ENCODE measurements at regions not wholly inside any gene's neighbourhood (a gene's known extent, or its start where the extent isn't known, plus 50 kb on each side); places are given as distances from the start of the nearest gene placed in this dataset.
A peak's percentile ranks its signal among the peaks of the same experiment; 100 is the strongest.

- Histone ChIP-seq H3K27ac (ENCODE audit: low read depth, low read length) (no peak overlapping the region), H3K9me3 (ENCODE audit: control insufficient read depth, insufficient read depth, low read length) (no peaks in the 10 kb centered on the region)
- no CpG with 5 or more reads among the region's 3 CpGs for WGBS (ENCODE audit: insufficient coverage)
Measured at GRCh38 chr14:38710881-38711280, 392.2 kb downstream of the SEC23A start.

GRCh38 chr14:38710196-38710595 is 392.8 kb downstream of the SEC23A start:
- DNase-seq (ENCODE audit: low read depth in 4 of 6, low spot score in 6 of 6), result peak in 1 of 6 donors; percentile 77
- WGBS (ENCODE audit: insufficient coverage), result 53% methylated on average over 1 of the region's 6 CpGs
- no peaks in the 10 kb centered on the region for H3K36me3 ChIP-seq (ENCODE audit: control insufficient read depth, insufficient read depth, low read length)
- no peaks in the 10 kb centered on the region for H3K27me3 ChIP-seq (ENCODE audit: control insufficient read depth, insufficient read depth, low read length)
- H3K4me1 ChIP-seq (ENCODE audit: control insufficient read depth, insufficient read depth, low read length), result no peaks in the 10 kb centered on the region
- no peak overlapping the region for H3K4me3 ChIP-seq (ENCODE audit: low read depth, low read length)
- no peak overlapping the region for H3K27ac ChIP-seq (ENCODE audit: low read depth, low read length)
- H3K9me3 ChIP-seq (ENCODE audit: control insufficient read depth, insufficient read depth, low read length), result no peaks in the 10 kb centered on the region

More at GRCh38 chr14:38710881-38711280, 392.2 kb downstream of the SEC23A start:
- H3K36me3 ChIP-seq (ENCODE audit: control insufficient read depth, insufficient read depth, low read length), result no peaks in the 10 kb centered on the region
- DNase-seq (ENCODE audit: low read depth in 4 of 6, low spot score in 6 of 6), result no peak
- H3K4me3 ChIP-seq (ENCODE audit: low read depth, low read length), result no peak overlapping the region
- no peaks in the 10 kb centered on the region for H3K27me3 ChIP-seq (ENCODE audit: control insufficient read depth, insufficient read depth, low read length)
- no peaks in the 10 kb centered on the region for H3K4me1 ChIP-seq (ENCODE audit: control insufficient read depth, insufficient read depth, low read length)

- 65% methylated on average over 5 of the region's 5 CpGs for WGBS (ENCODE audit: insufficient coverage)
- Histone ChIP-seq H3K4me1 (ENCODE audit: control insufficient read depth, insufficient read depth, low read length) (no peaks in the 10 kb centered on the region), H3K9me3 (ENCODE audit: control insufficient read depth, insufficient read depth, low read length) (no peaks in the 10 kb centered on the region), H3K27ac (ENCODE audit: low read depth, low read length) (no peak overlapping the region), H3K4me3 (ENCODE audit: low read depth, low read length) (no peak overlapping the region), H3K27me3 (ENCODE audit: control insufficient read depth, insufficient read depth, low read length) (no peaks in the 10 kb centered on the region), H3K36me3 (ENCODE audit: control insufficient read depth, insufficient read depth, low read length) (no peaks in the 10 kb centered on the region)
- no peak for DNase-seq (ENCODE audit: low read depth in 4 of 6, low spot score in 6 of 6)
Measured at GRCh38 chr14:38705220-38705619, 397.8 kb downstream of the SEC23A start.

- WGBS (ENCODE audit: insufficient coverage), result no CpG with 5 or more reads among the region's 1 CpG
- no peaks in the 10 kb centered on the region for H3K36me3 ChIP-seq (ENCODE audit: control insufficient read depth, insufficient read depth, low read length)
- DNase-seq (ENCODE audit: low read depth in 4 of 6, low spot score in 6 of 6), result no peak
- no peak overlapping the region for H3K27ac ChIP-seq (ENCODE audit: low read depth, low read length)
- no peak overlapping the region for H3K4me3 ChIP-seq (ENCODE audit: low read depth, low read length)
- H3K4me1 ChIP-seq (ENCODE audit: control insufficient read depth, insufficient read depth, low read length), result no peaks in the 10 kb centered on the region
- no peaks in the 10 kb centered on the region for H3K9me3 ChIP-seq (ENCODE audit: control insufficient read depth, insufficient read depth, low read length)
- H3K27me3 ChIP-seq (ENCODE audit: control insufficient read depth, insufficient read depth, low read length), result no peaks in the 10 kb centered on the region
Measured at GRCh38 chr14:38704220-38704619, 398.8 kb downstream of the SEC23A start.

GRCh38 chr14:38696925-38697324 is 406.1 kb downstream of the SEC23A start:
- no peaks in the 10 kb centered on the region for H3K36me3 ChIP-seq (ENCODE audit: control insufficient read depth, insufficient read depth, low read length)
- WGBS (ENCODE audit: insufficient coverage), result no CpG with 5 or more reads among the region's 3 CpGs
- no peak overlapping the region for H3K4me3 ChIP-seq (ENCODE audit: low read depth, low read length)
- H3K9me3 ChIP-seq (ENCODE audit: control insufficient read depth, insufficient read depth, low read length), result peaks cover 4% of the 10 kb centered on the region
- H3K27ac ChIP-seq (ENCODE audit: low read depth, low read length), result no peak overlapping the region
- no peaks in the 10 kb centered on the region for H3K4me1 ChIP-seq (ENCODE audit: control insufficient read depth, insufficient read depth, low read length)
- no peak for DNase-seq (ENCODE audit: low read depth in 4 of 6, low spot score in 6 of 6)
- no peaks in the 10 kb centered on the region for H3K27me3 ChIP-seq (ENCODE audit: control insufficient read depth, insufficient read depth, low read length)

GRCh38 chr14:38693423-38693822 is 409.6 kb downstream of the SEC23A start:
- Histone ChIP-seq H3K27ac (ENCODE audit: low read depth, low read length) (no peak overlapping the region), H3K4me3 (ENCODE audit: low read depth, low read length) (no peak overlapping the region), H3K4me1 (ENCODE audit: control insufficient read depth, insufficient read depth, low read length) (no peaks in the 10 kb centered on the region), H3K27me3 (ENCODE audit: control insufficient read depth, insufficient read depth, low read length) (no peaks in the 10 kb centered on the region), H3K9me3 (ENCODE audit: control insufficient read depth, insufficient read depth, low read length) (peaks cover 4% of the 10 kb centered on the region), H3K36me3 (ENCODE audit: control insufficient read depth, insufficient read depth, low read length) (no peaks in the 10 kb centered on the region)
- WGBS (ENCODE audit: insufficient coverage), result no CpG with 5 or more reads among the region's 2 CpGs
- no peak for DNase-seq (ENCODE audit: low read depth in 4 of 6, low spot score in 6 of 6)

GRCh38 chr14:38669027-38669426 is 413.1 kb upstream of the CLEC14A start:
- Histone ChIP-seq H3K27ac (ENCODE audit: low read depth, low read length) (no peak overlapping the region), H3K9me3 (ENCODE audit: control insufficient read depth, insufficient read depth, low read length) (no peaks in the 10 kb centered on the region), H3K27me3 (ENCODE audit: control insufficient read depth, insufficient read depth, low read length) (no peaks in the 10 kb centered on the region), H3K36me3 (ENCODE audit: control insufficient read depth, insufficient read depth, low read length) (no peaks in the 10 kb centered on the region), H3K4me3 (ENCODE audit: low read depth, low read length) (no peak overlapping the region), H3K4me1 (ENCODE audit: control insufficient read depth, insufficient read depth, low read length) (no peaks in the 10 kb centered on the region)
- no peak for DNase-seq (ENCODE audit: low read depth in 4 of 6, low spot score in 6 of 6)
- WGBS (ENCODE audit: insufficient coverage), result 80% methylated on average over 1 of the region's 3 CpGs

- H3K4me1 ChIP-seq (ENCODE audit: control insufficient read depth, insufficient read depth, low read length), result no peaks in the 10 kb centered on the region
- no peak for DNase-seq (ENCODE audit: low read depth in 4 of 6, low spot score in 6 of 6)
- H3K9me3 ChIP-seq (ENCODE audit: control insufficient read depth, insufficient read depth, low read length), result no peaks in the 10 kb centered on the region
- H3K27ac ChIP-seq (ENCODE audit: low read depth, low read length), result no peak overlapping the region
- no peaks in the 10 kb centered on the region for H3K27me3 ChIP-seq (ENCODE audit: control insufficient read depth, insufficient read depth, low read length)
- H3K36me3 ChIP-seq (ENCODE audit: control insufficient read depth, insufficient read depth, low read length), result no peaks in the 10 kb centered on the region
- H3K4me3 ChIP-seq (ENCODE audit: low read depth, low read length), result no peak overlapping the region
- WGBS (ENCODE audit: insufficient coverage), result no CpG with 5 or more reads among the region's 1 CpG
Measured at GRCh38 chr14:38663382-38663781, 407.5 kb upstream of the CLEC14A start.

- WGBS (ENCODE audit: insufficient coverage), result 20% methylated on average over 1 of the region's 3 CpGs
Measured at GRCh38 chr14:38662781-38663180, 406.9 kb upstream of the CLEC14A start.

GRCh38 chr14:38646391-38646790 is 390.5 kb upstream of the CLEC14A start:
- Histone ChIP-seq H3K27me3 (ENCODE audit: control insufficient read depth, insufficient read depth, low read length) (no peaks in the 10 kb centered on the region), H3K4me3 (ENCODE audit: low read depth, low read length) (no peak overlapping the region), H3K9me3 (ENCODE audit: control insufficient read depth, insufficient read depth, low read length) (no peaks in the 10 kb centered on the region), H3K27ac (ENCODE audit: low read depth, low read length) (no peak overlapping the region), H3K36me3 (ENCODE audit: control insufficient read depth, insufficient read depth, low read length) (no peaks in the 10 kb centered on the region), H3K4me1 (ENCODE audit: control insufficient read depth, insufficient read depth, low read length) (no peaks in the 10 kb centered on the region)
- WGBS (ENCODE audit: insufficient coverage), result 75% methylated on average over 2 of the region's 2 CpGs
- no peak for DNase-seq (ENCODE audit: low read depth in 4 of 6, low spot score in 6 of 6)

More at GRCh38 chr14:38662781-38663180, 406.9 kb upstream of the CLEC14A start:
- no peaks in the 10 kb centered on the region for H3K36me3 ChIP-seq (ENCODE audit: control insufficient read depth, insufficient read depth, low read length)
- DNase-seq (ENCODE audit: low read depth in 4 of 6, low spot score in 6 of 6), result peak in 1 of 6 donors; percentile 11
- no peaks in the 10 kb centered on the region for H3K9me3 ChIP-seq (ENCODE audit: control insufficient read depth, insufficient read depth, low read length)
- H3K4me3 ChIP-seq (ENCODE audit: low read depth, low read length), result no peak overlapping the region
- H3K27ac ChIP-seq (ENCODE audit: low read depth, low read length), result no peak overlapping the region
- no peaks in the 10 kb centered on the region for H3K4me1 ChIP-seq (ENCODE audit: control insufficient read depth, insufficient read depth, low read length)
- no peaks in the 10 kb centered on the region for H3K27me3 ChIP-seq (ENCODE audit: control insufficient read depth, insufficient read depth, low read length)

Data from spinal cord (tissue), 9 donors.